ENCODE measurements at regions not wholly inside any gene's neighbourhood (a gene's known extent, or its start where the extent isn't known, plus 50 kb on each side); places are given as distances from the start of the nearest gene placed in this dataset.

GRCh38 chr6:51098246-51098645 is 279.6 kb downstream of the TFAP2B start:
- TF ChIP-seq EZH2 (IDR thresholded peaks at IDR 0.05; ENCODE audit: low read length, missing control alignments) (no peak), CTCF (conservative IDR thresholded peaks at IDR 0.05 in 1 of 2, IDR thresholded peaks at IDR 0.05 in 1 of 2; ENCODE audit: low read depth in 1 of 2, low read length in 2 of 2) (no peak)
- Histone ChIP-seq H3K4me1 (ENCODE audit: control insufficient read depth, extremely low read depth, insufficient read depth, low read length) (no peaks in the 10 kb centered on the region), H3K27ac (ENCODE audit: insufficient read depth, low read length) (no peak overlapping the region), H3K79me2 (ENCODE audit: control insufficient read depth, insufficient read depth, low read length) (no peaks in the 10 kb centered on the region), H3K4me3 (replicated peaks in 1 of 4; ENCODE audit: control extremely low read depth in 1 of 4, insufficient read depth in 1 of 4, low read depth in 3 of 4, low read length in 4 of 4) (no peak overlapping the region), H4K20me1 (ENCODE audit: control insufficient read depth, extremely low read depth, insufficient read depth, low read length) (no peaks in the 10 kb centered on the region), H3K9me3 (ENCODE audit: control insufficient read depth, insufficient read depth, low read depth, low read length) (no peaks in the 10 kb centered on the region), H2AFZ (ENCODE audit: low read length) (no peak overlapping the region), H3K36me3 (ENCODE audit: control insufficient read depth, insufficient read depth, low read length) (no peaks in the 10 kb centered on the region), H3K9ac (ENCODE audit: insufficient read depth, low read length) (no peak overlapping the region), H3K4me2 (ENCODE audit: extremely low read depth, insufficient read depth, low read length) (no peak overlapping the region), H3K27me3 (ENCODE audit: control insufficient read depth, insufficient read depth, low read length) (no peaks in the 10 kb centered on the region)
- no peak for DNase-seq (ENCODE audit: low read depth in 2 of 2)

GRCh38 chr6:51098791-51099190 is 280.1 kb downstream of the TFAP2B start:
- Histone ChIP-seq H2AFZ (ENCODE audit: low read length) (no peak overlapping the region), H3K36me3 (ENCODE audit: control insufficient read depth, insufficient read depth, low read length) (no peaks in the 10 kb centered on the region), H3K4me3 (replicated peaks in 1 of 4; ENCODE audit: control extremely low read depth in 1 of 4, insufficient read depth in 1 of 4, low read depth in 3 of 4, low read length in 4 of 4) (no peak overlapping the region), H3K27ac (ENCODE audit: insufficient read depth, low read length) (no peak overlapping the region), H3K4me1 (ENCODE audit: control insufficient read depth, extremely low read depth, insufficient read depth, low read length) (no peaks in the 10 kb centered on the region), H3K9me3 (ENCODE audit: control insufficient read depth, insufficient read depth, low read depth, low read length) (no peaks in the 10 kb centered on the region), H4K20me1 (ENCODE audit: control insufficient read depth, extremely low read depth, insufficient read depth, low read length) (no peaks in the 10 kb centered on the region), H3K79me2 (ENCODE audit: control insufficient read depth, insufficient read depth, low read length) (no peaks in the 10 kb centered on the region), H3K9ac (ENCODE audit: insufficient read depth, low read length) (no peak overlapping the region), H3K27me3 (ENCODE audit: control insufficient read depth, insufficient read depth, low read length) (no peaks in the 10 kb centered on the region), H3K4me2 (ENCODE audit: extremely low read depth, insufficient read depth, low read length) (no peak overlapping the region)
- no peak for TF ChIP-seq EZH2 (IDR thresholded peaks at IDR 0.05; ENCODE audit: low read length, missing control alignments)
- no peak for TF ChIP-seq CTCF (conservative IDR thresholded peaks at IDR 0.05 in 1 of 2, IDR thresholded peaks at IDR 0.05 in 1 of 2; ENCODE audit: low read depth in 1 of 2, low read length in 2 of 2)
- no peak for DNase-seq (ENCODE audit: low read depth in 2 of 2)

GRCh38 chr6:51099201-51099600 is 280.5 kb downstream of the TFAP2B start:
- H3K9me3 ChIP-seq (ENCODE audit: control insufficient read depth, insufficient read depth, low read depth, low read length) = no peaks in the 10 kb centered on the region

More at GRCh38 chr6:51099201-51099600, 280.5 kb downstream of the TFAP2B start:
- Histone ChIP-seq H4K20me1 (ENCODE audit: control insufficient read depth, extremely low read depth, insufficient read depth, low read length) (no peaks in the 10 kb centered on the region), H3K4me3 (replicated peaks in 1 of 4; ENCODE audit: control extremely low read depth in 1 of 4, insufficient read depth in 1 of 4, low read depth in 3 of 4, low read length in 4 of 4) (no peak overlapping the region), H2AFZ (ENCODE audit: low read length) (no peak overlapping the region), H3K27me3 (ENCODE audit: control insufficient read depth, insufficient read depth, low read length) (no peaks in the 10 kb centered on the region), H3K4me1 (ENCODE audit: control insufficient read depth, extremely low read depth, insufficient read depth, low read length) (no peaks in the 10 kb centered on the region), H3K36me3 (ENCODE audit: control insufficient read depth, insufficient read depth, low read length) (no peaks in the 10 kb centered on the region), H3K9ac (ENCODE audit: insufficient read depth, low read length) (no peak overlapping the region), H3K79me2 (ENCODE audit: control insufficient read depth, insufficient read depth, low read length) (no peaks in the 10 kb centered on the region), H3K4me2 (ENCODE audit: extremely low read depth, insufficient read depth, low read length) (no peak overlapping the region), H3K27ac (ENCODE audit: insufficient read depth, low read length) (no peak overlapping the region)
- DNase-seq (ENCODE audit: low read depth in 2 of 2) = no peak
- TF ChIP-seq CTCF (conservative IDR thresholded peaks at IDR 0.05 in 1 of 2, IDR thresholded peaks at IDR 0.05 in 1 of 2; ENCODE audit: low read depth in 1 of 2, low read length in 2 of 2) = no peak
- no peak for TF ChIP-seq EZH2 (IDR thresholded peaks at IDR 0.05; ENCODE audit: low read length, missing control alignments)
